ENCODE measurements at regions not wholly inside any gene's neighbourhood (a gene's known extent, or its start where the extent isn't known, plus 50 kb on each side); places are given as distances from the start of the nearest gene placed in this dataset.

GRCh38 chr3:170705131-170705530, 119.3 kb upstream of the SLC7A14 start:
- no peak overlapping the region for H3K4ac ChIP-seq (replicated peaks; ENCODE audit: insufficient read length, low read depth, low read length)
- no peak overlapping the region for H4K91ac ChIP-seq (replicated peaks; ENCODE audit: insufficient read length, low read length)
- H2BK15ac ChIP-seq (ENCODE audit: low read length): no peak overlapping the region
- no peaks in the 10 kb centered on the region for H3K27me3 ChIP-seq (replicated peaks in 1 of 4; ENCODE audit: control insufficient read depth in 3 of 4, extremely low read depth in 1 of 4, insufficient read depth in 3 of 4, low read length in 3 of 4)
- H3K79me1 ChIP-seq (ENCODE audit: low read depth, low read length): no peaks in the 10 kb centered on the region
- no peaks in the 10 kb centered on the region for H3K36me3 ChIP-seq (ENCODE audit: control insufficient read depth in 2 of 4, insufficient read depth in 4 of 4, low read length in 3 of 4)
- ChIA-PET CTCF (ENCODE audit: partially characterized antibody) (interaction anchor here (0.7 to 1.9 kb wide), 3 partner anchors 15 to 123 kb away, joined by 3 to 13 read pairs (median 4); no protein-coding TSS in a partner anchor), POLR2A (ENCODE audit: partially characterized antibody) (no interaction called here)
- H4K5ac ChIP-seq (ENCODE audit: insufficient read length, low read depth, low read length): no peak overlapping the region
- H3K27ac ChIP-seq (ENCODE audit: low read depth, low read length): no peak overlapping the region
- no peak for DNase-seq (ENCODE audit: low read depth in 1 of 2, low spot score in 2 of 2)
- no peak for FAIRE-seq
- no peak for TF ChIP-seq SRF (IDR thresholded peaks at IDR 0.05; ENCODE audit: low read depth, low read length)
- H2BK12ac ChIP-seq (ENCODE audit: low read depth, low read length): no peak overlapping the region
- no peak overlapping the region for H4K8ac ChIP-seq (ENCODE audit: extremely low read depth, insufficient read depth, low read length)
- H3K18ac ChIP-seq (ENCODE audit: extremely low read depth, low read length): no peak overlapping the region
- no peak overlapping the region for H3K4me2 ChIP-seq (ENCODE audit: insufficient read depth in 1 of 2, low read depth in 2 of 2, low read length in 2 of 2)
- H3K9ac ChIP-seq (replicated peaks in 1 of 4; ENCODE audit: extremely low read depth in 1 of 4, low read depth in 3 of 4, low read length in 3 of 4): no peak overlapping the region
- H2BK5ac ChIP-seq (ENCODE audit: low read depth, low read length): no peak overlapping the region
- H2AK5ac ChIP-seq (ENCODE audit: low read depth, low read length): no peak overlapping the region
- no peaks in the 10 kb centered on the region for H4K20me1 ChIP-seq (replicated peaks in 1 of 2; ENCODE audit: control insufficient read depth in 1 of 2, insufficient read depth in 2 of 2, low read length in 2 of 2)
- no peak overlapping the region for H3K4me3 ChIP-seq (ENCODE audit: extremely low read depth in 1 of 4, insufficient read depth in 2 of 4, low read depth in 3 of 4, low read length in 4 of 4)
- no peaks in the 10 kb centered on the region for H3K4me1 ChIP-seq (replicated peaks in 1 of 4; ENCODE audit: control insufficient read depth in 3 of 4, insufficient read depth in 4 of 4, low read length in 3 of 4)
- H3K23me2 ChIP-seq (ENCODE audit: low read depth, low read length): no peaks in the 10 kb centered on the region
- no peak overlapping the region for H3K56ac ChIP-seq (replicated peaks; ENCODE audit: insufficient read length, low read depth, low read length)
- H3K79me2 ChIP-seq (ENCODE audit: control insufficient read depth in 1 of 2, insufficient read depth in 2 of 2, low read length in 2 of 2): no peaks in the 10 kb centered on the region
- no peak overlapping the region for H2BK120ac ChIP-seq (replicated peaks; ENCODE audit: low read depth, low read length)
- H2BK20ac ChIP-seq (ENCODE audit: low read length): no peak overlapping the region
- no peak overlapping the region for H3K14ac ChIP-seq (ENCODE audit: insufficient read length)
- no peak overlapping the region for H2AFZ ChIP-seq (ENCODE audit: low read length)
- H3K23ac ChIP-seq (ENCODE audit: insufficient read length): no peak overlapping the region
- 82% methylated on average over 5 of the region's 5 CpGs; no CpG with 5 or more reads in 1 of the 2 experiments for WGBS, 2 experiments (ENCODE audit: extremely low coverage in 1 of 2, insufficient coverage in 1 of 2, insufficient read length in 1 of 2, insufficient replicate concordance in 2 of 2, low coverage in 1 of 2, low lambda C conversion rate in 2 of 2, missing lambda C conversion rate in 1 of 2)
- no peaks in the 10 kb centered on the region for H3K9me3 ChIP-seq (ENCODE audit: insufficient read depth in 2 of 2, low read depth in 1 of 2, low read length in 1 of 2)
